ENCODE measurements at regions not wholly inside any gene's neighbourhood (a gene's known extent, or its start where the extent isn't known, plus 50 kb on each side); places are given as distances from the start of the nearest gene placed in this dataset.

DNA sequence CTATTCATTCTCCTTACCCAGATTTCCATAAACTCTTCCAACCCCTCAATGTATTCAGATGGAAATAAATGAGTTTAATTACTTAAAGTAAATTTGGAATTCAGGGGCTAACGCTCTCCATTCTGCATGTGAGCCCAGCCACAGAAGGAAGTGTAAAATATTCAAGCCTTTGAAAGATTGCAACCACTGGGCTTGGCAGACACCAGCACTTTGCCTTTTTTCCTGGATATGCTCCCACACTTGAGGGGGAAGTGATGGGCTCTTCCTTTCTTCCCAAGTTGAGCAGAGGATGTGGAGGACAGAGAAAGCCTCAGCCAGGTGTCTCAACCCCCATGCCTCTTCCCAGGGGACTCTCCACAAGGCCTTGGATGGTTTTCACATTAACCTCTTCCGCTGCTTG lies 825.1 kb upstream of the EEF2KMT start:
- H3K56ac ChIP-seq (ENCODE audit: extremely low read depth, insufficient read depth, low read length): no peak overlapping the region
- DNase-seq (no peak), ATAC-seq (ENCODE audit: low read depth) (no peak)
- no peak overlapping the region for H3K9ac ChIP-seq (ENCODE audit: low read depth, low read length)
- no peak overlapping the region for H3K4me3 ChIP-seq (ENCODE audit: insufficient read depth, low read depth, low read length)
- H3K27ac ChIP-seq (ENCODE audit: insufficient read depth, low read length): no peak overlapping the region
- no peak overlapping the region for H2BK5ac ChIP-seq (ENCODE audit: low read depth, low read length, poor library complexity, severe bottlenecking)
- H4K5ac ChIP-seq (ENCODE audit: low read depth, low read length): no peak overlapping the region
- WGBS, 2 experiments (ENCODE audit: extremely low coverage in 2 of 2, insufficient read length in 1 of 2): no CpG with 5 or more reads among the region's 2 CpGs
- H3K23ac ChIP-seq (ENCODE audit: low read depth, low read length): no peak overlapping the region
- no peak overlapping the region for H3K4me2 ChIP-seq (ENCODE audit: low read depth, low read length)
- no peak overlapping the region for H2AK5ac ChIP-seq (ENCODE audit: low read depth, low read length)
- no peaks in the 10 kb centered on the region for H4K20me1 ChIP-seq (ENCODE audit: insufficient read depth, low read length)
- ChIA-PET POLR2A (ENCODE audit: unreplicated experiment) (no interaction called here), CTCF (no interaction called here)
- intact Hi-C loops (cut with micrococcal nuclease) (no loop called here), dilution Hi-C loops (cut with HindIII; ENCODE audit: low sequenced_read_pairs, unreplicated experiment) (no loop called here), in situ Hi-C loops (cut with MboI; ENCODE audit: low sequenced_read_pairs) (no loop called here)
- no peak overlapping the region for H4K8ac ChIP-seq (ENCODE audit: low read depth in 2 of 2, low read length in 2 of 2)
- no peaks in the 10 kb centered on the region for H3K27me3 ChIP-seq (ENCODE audit: control insufficient read depth, insufficient read depth, low read length)
- no peaks in the 10 kb centered on the region for H3K9me1 ChIP-seq (ENCODE audit: insufficient read depth, low read length)
- H3K4me1 ChIP-seq (ENCODE audit: control insufficient read depth, insufficient read depth, low read length): no peaks in the 10 kb centered on the region
- H3K36me3 ChIP-seq (ENCODE audit: control insufficient read depth, insufficient read depth, low read length): no peaks in the 10 kb centered on the region
- H3K14ac ChIP-seq (replicated peaks; ENCODE audit: low read depth, low read length): no peak overlapping the region
- peaks cover 14% of the 10 kb centered on the region for H3K9me3 ChIP-seq (ENCODE audit: control insufficient read depth, insufficient read depth, low read length)
- H2BK15ac ChIP-seq (ENCODE audit: low read depth, low read length): no peak overlapping the region
- H2BK120ac ChIP-seq (ENCODE audit: low read depth, low read length): no peak overlapping the region
- H2AK9ac ChIP-seq (replicated peaks; ENCODE audit: low read depth, low read length, poor library complexity): no peak overlapping the region
- H4K91ac ChIP-seq (ENCODE audit: insufficient read depth, low read depth, low read length): no peak overlapping the region
- H2AFZ ChIP-seq (replicated peaks; ENCODE audit: low read length, poor library complexity): no peak overlapping the region
- no peaks in the 10 kb centered on the region for H3K79me1 ChIP-seq (ENCODE audit: low read depth in 1 of 2, low read length in 2 of 2)
- no peak overlapping the region for H2BK20ac ChIP-seq (ENCODE audit: low read depth, low read length)
- H3K4ac ChIP-seq (ENCODE audit: low read depth, low read length): no peak overlapping the region
- no peak for TF ChIP-seq CEBPB (IDR thresholded peaks at IDR 0.05; ENCODE audit: low read depth, low read length)
- TF ChIP-seq FOS (IDR thresholded peaks at IDR 0.05; ENCODE audit: low read depth, low read length): no peak
- TF ChIP-seq RFX5 (IDR thresholded peaks at IDR 0.05; ENCODE audit: low read depth, low read length): no peak
- no peak for TF ChIP-seq RCOR1 (IDR thresholded peaks at IDR 0.05; ENCODE audit: insufficient replicate concordance, low read length)
- no peak for TF ChIP-seq ELK1 (IDR thresholded peaks at IDR 0.05; ENCODE audit: borderline replicate concordance, low read depth, low read length)
- no peak for TF ChIP-seq MAZ (IDR thresholded peaks at IDR 0.05; ENCODE audit: borderline replicate concordance, low read depth, low read length)
- TF ChIP-seq BHLHE40 (IDR thresholded peaks at IDR 0.05; ENCODE audit: low read depth, low read length): no peak
- no peak for TF ChIP-seq MXI1 (IDR thresholded peaks at IDR 0.05; ENCODE audit: borderline replicate concordance, low read depth, low read length)
- no peak for TF ChIP-seq POLR2A (IDR thresholded peaks at IDR 0.05; ENCODE audit: low read depth, low read length)
- TF ChIP-seq CHD1 (IDR thresholded peaks at IDR 0.05; ENCODE audit: low read depth, low read length): no peak
- no peak for TF ChIP-seq SMC3 (IDR thresholded peaks at IDR 0.05; ENCODE audit: low read depth, low read length)
- no peak for TF ChIP-seq CTCF (conservative IDR thresholded peaks at IDR 0.05; ENCODE audit: low read depth, low read length)
- no peak for TF ChIP-seq NFE2L2 (IDR thresholded peaks at IDR 0.05; ENCODE audit: low read depth, low read length)
- no peak for TF ChIP-seq USF2 (IDR thresholded peaks at IDR 0.05; ENCODE audit: low read depth, low read length)
- TF ChIP-seq RAD21 (IDR thresholded peaks at IDR 0.05; ENCODE audit: low read length): no peak
- no peak for TF ChIP-seq MAFK (IDR thresholded peaks at IDR 0.05; ENCODE audit: low read depth, low read length)
- no TSS peak for BruUV-seq (replicated peaks)
- no peak overlapping the region for H3K18ac ChIP-seq (ENCODE audit: low read depth, low read length)
